Mesendoderm (in vitro differentiated cells): ENCODE measurements at regions not wholly inside any gene's neighbourhood (a gene's known extent, or its start where the extent isn't known, plus 50 kb on each side); places are given as distances from the start of the nearest gene placed in this dataset.

Experiments used
- DNase-seq: peaks from one replicate; pipeline ENCODE4 v3.0.0; 2013
- H2AK5ac ChIP-seq: 2 replicates; pipeline ENCODE4 v1.6.1; 2013; ENCODE audit warnings: low read length, inconsistent platforms
- H2BK120ac ChIP-seq: 2 replicates; pipeline ENCODE4 v1.6.1; 2013; ENCODE audit warnings: low read depth, mild to moderate bottlenecking, low read length, moderate library complexity, mixed read lengths
- H2BK15ac ChIP-seq: replicated peaks from 2 replicates; pipeline ENCODE4 v1.6.1; 2013; ENCODE audit warnings: low read depth, mild to moderate bottlenecking, moderate library complexity
- H2BK5ac ChIP-seq: 2 replicates; pipeline ENCODE4 v1.6.1; 2013; ENCODE audit warnings: low read length, inconsistent platforms
- H3K18ac ChIP-seq: 2 replicates; pipeline ENCODE4 v1.6.1; 2013; ENCODE audit warnings: mild to moderate bottlenecking, low read length, mixed read lengths
- H3K23ac ChIP-seq: one replicate; pipeline ENCODE4 v1.6.1; 2013; ENCODE audit warnings: low read length
- H3K27ac ChIP-seq: 2 replicates; pipeline ENCODE4 v1.5.1; 2013; ENCODE audit warnings: low read depth, mild to moderate bottlenecking, inconsistent platforms, low read length, moderate library complexity
- H3K27me3 ChIP-seq: 2 replicates; pipeline ENCODE4 v1.6.1; 2013; ENCODE audit warnings: low read length, control low read depth, mild to moderate bottlenecking, inconsistent platforms; ENCODE audit not compliant: insufficient read depth, poor library complexity
- H3K36me3 ChIP-seq: 2 replicates; pipeline ENCODE4 v1.6.1; 2013; ENCODE audit warnings: low read length, inconsistent platforms; ENCODE audit not compliant: control insufficient read depth, insufficient read depth
- H3K4ac ChIP-seq: one replicate; pipeline ENCODE4 v1.6.1; 2013; ENCODE audit warnings: low read depth, mild to moderate bottlenecking, low read length, moderate library complexity
- H3K4me1 ChIP-seq: 2 replicates; pipeline ENCODE4 v1.6.1; 2013; ENCODE audit warnings: low read depth, low read length, inconsistent platforms; ENCODE audit not compliant: control insufficient read depth
- H3K4me2 ChIP-seq: 2 replicates; pipeline ENCODE4 v1.6.1; 2013; ENCODE audit warnings: low read length
- H3K4me3 ChIP-seq: 2 replicates; pipeline ENCODE4 v1.5.1; 2013; ENCODE audit warnings: mild to moderate bottlenecking, low read length
- H3K56ac ChIP-seq: one replicate; pipeline ENCODE4 v1.6.1; 2013; ENCODE audit warnings: low read length
- H3K79me1 ChIP-seq: 2 replicates; pipeline ENCODE4 v1.6.1; 2013; ENCODE audit warnings: low read length, inconsistent platforms
- H3K79me2 ChIP-seq: 2 replicates; pipeline ENCODE4 v1.6.1; 2013; ENCODE audit warnings: mild to moderate bottlenecking, low read length; ENCODE audit not compliant: control insufficient read depth, insufficient read depth
- H3K9ac ChIP-seq: 2 replicates; pipeline ENCODE4 v1.6.1; 2013; ENCODE audit warnings: low read length, inconsistent platforms
- H4K5ac ChIP-seq: one replicate; pipeline ENCODE4 v1.6.1; 2013; ENCODE audit warnings: low read length
- H4K8ac ChIP-seq: one replicate; pipeline ENCODE4 v1.6.1; 2013; ENCODE audit warnings: low read depth, mild to moderate bottlenecking, control low read depth, low read length, moderate library complexity
- WGBS: extraction: QIAGEN DNeasy Blood & Tissue Kit; methylation state at CpG from one replicate; pipeline ENCODE4 v1.1.7; 2013; ENCODE audit warnings: low lambda C conversion rate, missing lambda C conversion rate; ENCODE audit not compliant: insufficient coverage; ENCODE audit errors: extremely low coverage; 5-methylcytosine and 5-hydroxymethylcytosine counted together

DNA sequence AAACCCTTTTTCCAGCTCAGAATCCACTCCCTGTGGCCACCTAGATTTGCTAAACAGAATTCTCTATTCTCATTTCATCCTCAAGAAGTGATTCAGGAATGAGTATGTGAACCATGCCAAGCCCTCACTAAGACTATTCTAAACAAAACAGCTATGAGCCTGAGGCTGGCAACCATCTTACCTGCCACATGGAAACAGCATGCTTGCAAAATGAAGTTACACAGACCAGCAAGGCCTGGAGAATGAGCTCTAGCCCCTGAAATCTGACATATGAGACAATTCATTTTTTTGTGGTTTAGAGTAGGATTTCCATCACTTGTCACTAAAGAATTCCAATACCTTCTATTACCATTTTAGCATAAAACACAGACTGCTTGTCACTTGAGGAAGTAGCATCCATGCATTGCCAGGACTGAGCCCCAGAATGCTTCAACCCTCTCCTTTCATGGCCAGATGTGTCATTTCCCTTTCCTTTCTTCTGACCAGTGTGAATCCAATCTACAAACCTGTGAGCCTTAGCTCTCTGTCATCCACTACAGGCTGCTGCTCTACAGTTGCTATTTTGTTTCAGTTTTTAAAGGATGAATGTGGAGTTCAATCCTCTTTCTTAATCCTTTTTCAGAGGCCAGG lies 744.3 kb upstream of the ACVR2A start:
- DNase-seq: no peak
- H3K4ac ChIP-seq: no peak overlapping the region

DNA sequence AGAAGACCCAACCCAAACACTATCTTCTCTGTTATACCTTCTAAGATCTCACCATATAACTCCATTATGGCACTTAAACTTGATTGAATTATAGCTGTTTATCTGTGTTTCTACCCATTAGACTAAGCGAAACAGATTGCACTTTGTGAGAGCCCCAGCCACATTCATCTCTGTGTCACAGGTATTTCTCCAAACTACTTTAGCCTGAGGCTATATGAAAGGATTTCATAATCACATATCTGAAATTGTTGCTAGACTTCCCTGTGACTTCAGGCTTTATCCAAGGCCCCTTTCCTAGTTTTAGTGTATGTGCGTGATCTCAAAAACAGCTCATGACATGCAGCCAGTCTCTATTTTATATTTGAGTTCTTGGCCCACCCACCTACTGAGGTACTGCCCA lies 745.0 kb upstream of the ACVR2A start:
- H3K4me3 ChIP-seq: no peak overlapping the region
- H2BK15ac ChIP-seq: no peak overlapping the region
- no peaks in the 10 kb centered on the region for H3K79me2 ChIP-seq
- no peak overlapping the region for H3K4me2 ChIP-seq
- WGBS: no CpG with 5 or more reads among the region's 2 CpGs
- no peak overlapping the region for H2BK5ac ChIP-seq
- H3K27me3 ChIP-seq: no peaks in the 10 kb centered on the region
- H3K23ac ChIP-seq: no peak overlapping the region
- H2BK120ac ChIP-seq: no peak overlapping the region
- no peak overlapping the region for H3K4ac ChIP-seq
- no peaks in the 10 kb centered on the region for H3K36me3 ChIP-seq
- H3K9ac ChIP-seq: no peak overlapping the region
- no peak overlapping the region for H3K18ac ChIP-seq
- H3K56ac ChIP-seq: no peak overlapping the region
- H4K8ac ChIP-seq: no peak overlapping the region
- no peak overlapping the region for H2AK5ac ChIP-seq
- H4K5ac ChIP-seq: no peak overlapping the region
- H3K27ac ChIP-seq: no peak overlapping the region
- no peaks in the 10 kb centered on the region for H3K79me1 ChIP-seq
- DNase-seq: peak; percentile 8
- peaks cover 2% of the 10 kb centered on the region for H3K4me1 ChIP-seq

More for the DNA sequence above, 744.3 kb upstream of the ACVR2A start:
- no peak overlapping the region for H2BK120ac ChIP-seq
- H3K18ac ChIP-seq: no peak overlapping the region
- no peaks in the 10 kb centered on the region for H3K4me1 ChIP-seq
- no peak overlapping the region for H4K5ac ChIP-seq
- no peaks in the 10 kb centered on the region for H3K36me3 ChIP-seq
- H3K4me3 ChIP-seq: no peak overlapping the region
- H3K4me2 ChIP-seq: no peak overlapping the region
- no peak overlapping the region for H4K8ac ChIP-seq
- no peak overlapping the region for H3K56ac ChIP-seq
- no peaks in the 10 kb centered on the region for H3K79me1 ChIP-seq
- no peaks in the 10 kb centered on the region for H3K27me3 ChIP-seq
- H3K27ac ChIP-seq: no peak overlapping the region
- H2BK5ac ChIP-seq: no peak overlapping the region
- no peak overlapping the region for H3K23ac ChIP-seq
- no peak overlapping the region for H2AK5ac ChIP-seq
- H3K9ac ChIP-seq: no peak overlapping the region
- no peaks in the 10 kb centered on the region for H3K79me2 ChIP-seq
- no peak overlapping the region for H2BK15ac ChIP-seq

DNA sequence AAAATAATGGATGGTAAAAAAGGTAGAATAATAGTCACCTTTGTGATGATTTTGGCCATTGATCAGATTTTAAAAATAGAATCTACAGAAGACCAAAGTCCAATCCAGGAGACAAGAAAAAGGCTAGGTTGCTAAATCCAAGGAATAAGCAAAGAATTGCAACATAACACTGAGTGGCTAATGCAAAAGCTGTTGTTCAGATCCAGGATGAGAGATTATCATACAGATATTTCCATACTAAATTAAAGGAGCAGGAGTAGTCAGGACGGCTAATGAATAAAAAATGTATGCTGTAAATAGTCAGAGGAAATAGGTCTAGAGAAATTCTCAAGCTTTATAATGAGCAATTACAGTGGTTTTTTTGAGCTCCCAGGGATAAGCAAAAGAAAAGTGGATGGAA lies 745.9 kb upstream of the ACVR2A start:
- Histone ChIP-seq H3K27me3 (no peaks in the 10 kb centered on the region), H2BK15ac (no peak overlapping the region), H3K27ac (no peak overlapping the region), H2BK120ac (no peak overlapping the region), H2BK5ac (no peak overlapping the region), H3K4me2 (no peak overlapping the region), H3K36me3 (no peaks in the 10 kb centered on the region), H3K4ac (no peak overlapping the region), H3K56ac (no peak overlapping the region), H4K5ac (no peak overlapping the region), H4K8ac (no peak overlapping the region), H3K79me1 (no peaks in the 10 kb centered on the region), H2AK5ac (no peak overlapping the region), H3K4me3 (no peak overlapping the region), H3K9ac (no peak overlapping the region), H3K18ac (no peak overlapping the region), H3K4me1 (peaks cover 5% of the 10 kb centered on the region), H3K23ac (no peak overlapping the region), H3K79me2 (no peaks in the 10 kb centered on the region)
- no peak for DNase-seq
- WGBS: no CpG with 5 or more reads among the region's 1 CpG

DNA sequence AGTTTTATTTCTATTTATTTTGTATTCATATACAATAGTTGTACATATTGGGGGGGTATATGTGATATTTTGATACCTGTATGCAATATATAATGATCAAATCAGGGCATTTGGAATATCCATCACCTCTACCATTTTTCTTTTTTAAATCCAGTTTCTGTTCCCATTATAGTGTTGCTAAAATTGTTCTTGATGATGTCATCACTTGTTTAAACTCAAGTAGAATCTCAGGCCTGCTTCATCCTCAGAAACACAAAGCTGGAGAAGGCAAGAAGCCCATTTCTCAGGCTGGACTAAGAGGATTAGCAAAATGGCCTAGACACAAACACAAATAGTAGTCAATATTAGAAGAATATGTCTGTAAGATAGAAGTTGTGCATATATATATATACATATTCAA lies 747.1 kb upstream of the ACVR2A start:
- no peak overlapping the region for H4K8ac ChIP-seq
- H3K79me1 ChIP-seq: no peaks in the 10 kb centered on the region
- no peak overlapping the region for H3K4ac ChIP-seq

DNA sequence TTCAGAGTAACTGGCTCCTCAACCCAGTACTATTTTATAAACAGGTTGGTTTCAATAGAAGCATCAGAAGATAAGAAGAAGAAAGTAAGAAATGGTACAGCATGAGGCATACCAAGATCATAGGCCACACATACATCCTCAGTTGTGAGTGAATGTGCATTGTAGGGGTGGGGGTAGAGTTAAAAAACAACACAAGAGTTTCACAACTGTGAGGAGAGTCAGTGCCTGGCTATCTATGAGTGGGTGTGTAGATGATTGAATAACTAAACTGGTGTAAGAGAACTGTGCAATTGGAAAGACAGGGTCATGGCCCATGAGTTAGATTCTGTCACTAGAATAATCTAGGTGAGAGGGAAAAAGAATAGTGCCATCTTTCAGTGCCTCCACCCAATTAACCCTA lies 748.2 kb upstream of the ACVR2A start:
- no peak overlapping the region for H3K27ac ChIP-seq
- H3K23ac ChIP-seq: no peak overlapping the region
- no peak for DNase-seq
- H3K9ac ChIP-seq: no peak overlapping the region
- no peak overlapping the region for H3K4me2 ChIP-seq
- no peak overlapping the region for H2BK15ac ChIP-seq
- no peaks in the 10 kb centered on the region for H3K27me3 ChIP-seq
- H2AK5ac ChIP-seq: no peak overlapping the region
- H4K8ac ChIP-seq: no peak overlapping the region
- no peak overlapping the region for H4K5ac ChIP-seq
- no peak overlapping the region for H3K18ac ChIP-seq
- no peak overlapping the region for H3K4ac ChIP-seq
- no peak overlapping the region for H2BK120ac ChIP-seq
- H2BK5ac ChIP-seq: no peak overlapping the region
- no peaks in the 10 kb centered on the region for H3K79me2 ChIP-seq
- peaks cover 5% of the 10 kb centered on the region for H3K4me1 ChIP-seq
- H3K56ac ChIP-seq: no peak overlapping the region
- no peak overlapping the region for H3K4me3 ChIP-seq
- no peaks in the 10 kb centered on the region for H3K36me3 ChIP-seq
- H3K79me1 ChIP-seq: no peaks in the 10 kb centered on the region

More for the DNA sequence above, 747.1 kb upstream of the ACVR2A start:
- H3K23ac ChIP-seq: no peak overlapping the region
- H3K56ac ChIP-seq: no peak overlapping the region
- H3K36me3 ChIP-seq: no peaks in the 10 kb centered on the region
- H3K4me3 ChIP-seq: no peak overlapping the region
- H3K27me3 ChIP-seq: no peaks in the 10 kb centered on the region
- H2AK5ac ChIP-seq: no peak overlapping the region
- no peak overlapping the region for H3K9ac ChIP-seq
- peaks cover 5% of the 10 kb centered on the region for H3K4me1 ChIP-seq
- H2BK5ac ChIP-seq: no peak overlapping the region
- H2BK15ac ChIP-seq: no peak overlapping the region
- H3K27ac ChIP-seq: no peak overlapping the region
- H3K18ac ChIP-seq: no peak overlapping the region
- no peak overlapping the region for H3K4me2 ChIP-seq
- no peak overlapping the region for H2BK120ac ChIP-seq
- DNase-seq: no peak
- H3K79me2 ChIP-seq: no peaks in the 10 kb centered on the region
- no peak overlapping the region for H4K5ac ChIP-seq

DNA sequence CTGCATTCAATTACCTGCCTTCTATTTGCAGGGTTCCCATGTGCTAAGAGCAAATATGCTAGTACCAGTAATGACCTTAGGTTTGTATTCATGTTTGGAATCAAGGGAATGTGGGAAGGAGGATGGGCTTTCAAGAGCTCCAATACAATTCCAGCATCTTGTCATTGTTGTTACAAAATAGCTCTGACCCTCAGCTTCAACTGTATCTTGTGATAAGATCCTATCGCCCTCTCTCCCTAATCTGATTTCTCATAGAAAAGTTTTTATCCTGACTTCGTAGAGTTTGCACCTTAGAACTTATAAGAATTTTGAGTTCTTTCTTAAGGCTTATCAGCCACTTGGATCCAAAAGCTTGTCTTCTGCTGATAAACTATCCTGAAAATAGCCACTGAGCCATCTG lies 749.5 kb upstream of the ACVR2A start:
- no CpG with 5 or more reads among the region's 2 CpGs for WGBS
- no peak overlapping the region for H2AK5ac ChIP-seq

More for the DNA sequence above, 749.5 kb upstream of the ACVR2A start:
- peaks cover 5% of the 10 kb centered on the region for H3K4me1 ChIP-seq
- H3K56ac ChIP-seq: no peak overlapping the region
- H4K8ac ChIP-seq: no peak overlapping the region
- H2BK120ac ChIP-seq: no peak overlapping the region
- H3K18ac ChIP-seq: no peak overlapping the region
- no peak overlapping the region for H2BK15ac ChIP-seq
- no peaks in the 10 kb centered on the region for H3K79me2 ChIP-seq
- H3K79me1 ChIP-seq: no peaks in the 10 kb centered on the region
- H3K27me3 ChIP-seq: no peaks in the 10 kb centered on the region
- no peak overlapping the region for H4K5ac ChIP-seq
- H3K4ac ChIP-seq: no peak overlapping the region
- no peak overlapping the region for H3K4me2 ChIP-seq
- DNase-seq: peak; percentile 51
- no peaks in the 10 kb centered on the region for H3K36me3 ChIP-seq
- no peak overlapping the region for H3K23ac ChIP-seq
- H2BK5ac ChIP-seq: no peak overlapping the region
- no peak overlapping the region for H3K27ac ChIP-seq
- H3K4me3 ChIP-seq: no peak overlapping the region
- no peak overlapping the region for H3K9ac ChIP-seq
